Endothelial cell of umbilical vein (primary cell): ENCODE measurements at regions not wholly inside any gene's neighbourhood (a gene's known extent, or its start where the extent isn't known, plus 50 kb on each side); places are given as distances from the start of the nearest gene placed in this dataset.

ENCODE experiments used
- BruUV-seq: library from RNA; stranded (reverse); fragments of 400-500 nt; replicated peaks from 2 replicates; lab custom pipeline; 2021; lab: Mats Ljungman, UMichigan
- CTCF ChIA-PET: fragments of 300-600, 350-600 bp; sonication (Branson Sonifier 250); formaldehyde crosslinking; loops from one replicate; lab custom pipeline; 2021; ENCODE audit warnings: antibody characterized with exemption, inconsistent platforms; lab: Charles Lee
- POLR2A ChIA-PET: fragments of 300-600, 350-600 bp; sonication (Branson Sonifier 250); formaldehyde crosslinking; loops from one replicate; lab custom pipeline; 2021; ENCODE audit warnings: antibody characterized with exemption, inconsistent platforms; lab: Charles Lee
- DNase-seq: peaks from one replicate; pipeline ENCODE4 v3.0.0-alpha.2; 2011; ENCODE audit warnings: low read depth, low spot score
- FAIRE-seq: peaks from 2 replicates; lab custom pipeline; 2011; peaks lifted over from hg19 to GRCh38; lab: Jason Lieb, UNC
- H2AFZ ChIP-seq: 2 replicates; pipeline ENCODE4 v1.6.0; 2012; ENCODE audit warnings: low read depth, low read length, control low read depth, inconsistent platforms
- H3K27ac ChIP-seq: 2 replicates; pipeline ENCODE4 v1.5.1; 2011; ENCODE audit warnings: low read depth, mild to moderate bottlenecking, control low read depth, low read length, moderate library complexity; ENCODE audit not compliant: insufficient read depth
- H3K27me3 ChIP-seq, 2 experiments: 2 replicates each; pipeline versions ENCODE4 v1.6.0 to v1.6.1; 2011; ENCODE audit warnings: low read length in 2 of 2, mixed read lengths in 1 of 2; ENCODE audit not compliant: control insufficient read depth in 2 of 2, insufficient read depth in 2 of 2
- H3K36me3 ChIP-seq, 2 experiments: 2 replicates in 1 of 2; 3 replicates in 1 of 2; pipeline ENCODE4 v1.5.1; 2011; ENCODE audit warnings: low read length in 2 of 2, mild to moderate bottlenecking in 1 of 2, moderate library complexity in 1 of 2; ENCODE audit not compliant: control insufficient read depth in 2 of 2, insufficient read depth in 2 of 2; ENCODE audit errors: extremely low read depth in 1 of 2
- H3K4me1 ChIP-seq: 3 replicates; pipeline ENCODE4 v1.5.1; 2011; ENCODE audit warnings: mild to moderate bottlenecking, low read length; ENCODE audit not compliant: control insufficient read depth, insufficient read depth; ENCODE audit errors: extremely low read depth
- H3K4me2 ChIP-seq: 2 replicates; pipeline ENCODE4 v1.6.1; 2011; ENCODE audit warnings: low read length, control low read depth, mixed read lengths; ENCODE audit not compliant: insufficient read depth
- H3K4me3 ChIP-seq, 3 experiments: fragments of 200-600 bp in 1 of 3; sonication (generic), shearing (Covaris generic) in 1 of 3; replicated peaks in 1 of 3; 2 replicates each; pipeline ENCODE4 v1.5.1; 2011 to 2016; ENCODE audit warnings: control low read depth in 3 of 3, low read length in 3 of 3, mild to moderate bottlenecking in 2 of 3, inconsistent platforms in 1 of 3, low read depth in 1 of 3, moderate library complexity in 1 of 3; ENCODE audit not compliant: insufficient read depth in 1 of 3
- H3K79me2 ChIP-seq: 2 replicates; pipeline ENCODE4 v1.6.0; 2012; ENCODE audit warnings: low read length, inconsistent platforms; ENCODE audit not compliant: control insufficient read depth, insufficient read depth
- H3K9ac ChIP-seq: replicated peaks from 2 replicates; pipeline ENCODE3; 2011; ENCODE audit warnings: low read length, control low read depth; ENCODE audit not compliant: insufficient read depth; ENCODE audit errors: extremely low read depth
- H3K9me1 ChIP-seq: replicated peaks from 3 replicates; pipeline ENCODE4 v1.6.0; 2011; ENCODE audit warnings: mild to moderate bottlenecking, low read length; ENCODE audit not compliant: control insufficient read depth, insufficient read depth; ENCODE audit errors: extremely low read depth
- H3K9me3 ChIP-seq: replicated peaks from 2 replicates; pipeline ENCODE4 v1.5.1; 2012; ENCODE audit warnings: low read length, inconsistent platforms; ENCODE audit not compliant: control insufficient read depth, insufficient read depth
- H4K20me1 ChIP-seq: replicated peaks from 2 replicates; pipeline ENCODE3; 2011; ENCODE audit warnings: mild to moderate bottlenecking, low read length; ENCODE audit not compliant: control insufficient read depth, insufficient read depth; ENCODE audit errors: extremely low read depth
- CTCF ChIP-seq, 2 donors: IDR thresholded peaks; 1 replicate in 1 of 2; 2 replicates in 1 of 2; pipeline ENCODE4 v1.5.1; 2011; ENCODE audit warnings: low read length in 2 of 2, mild to moderate bottlenecking in 2 of 2, moderate library complexity in 2 of 2, control low read depth in 1 of 2, inconsistent platforms in 1 of 2, low read depth in 1 of 2; ENCODE audit not compliant: insufficient read depth in 1 of 2; ENCODE audit errors: extremely low read depth in 1 of 2
- EZH2 ChIP-seq: IDR thresholded peaks from 2 replicates; pipeline ENCODE4 v1.6.1; 2012; ENCODE audit warnings: borderline replicate concordance, low read depth, mild to moderate bottlenecking, moderate library complexity, low read length, inconsistent platforms; ENCODE audit not compliant: severe bottlenecking
- FOS ChIP-seq: IDR thresholded peaks from 2 replicates; pipeline ENCODE4 v1.6.1; 2011; ENCODE audit warnings: mild to moderate bottlenecking, low read length, moderate library complexity, borderline replicate concordance; ENCODE audit not compliant: insufficient read depth
- GATA2 ChIP-seq: IDR thresholded peaks from 2 replicates; pipeline ENCODE4 v1.7.0; 2011; ENCODE audit warnings: low read depth, mild to moderate bottlenecking, moderate library complexity, mixed read lengths, low read length; ENCODE audit not compliant: insufficient read length, insufficient read depth
- JUN ChIP-seq: IDR thresholded peaks from 2 replicates; pipeline ENCODE4 v1.6.1; 2011; ENCODE audit warnings: borderline replicate concordance, low read depth; ENCODE audit not compliant: insufficient read length, insufficient read depth
- MAX ChIP-seq: IDR thresholded peaks from 2 replicates; pipeline ENCODE4 v1.6.1; 2011; ENCODE audit not compliant: insufficient read depth, insufficient read length
- MYC ChIP-seq: IDR thresholded peaks from one replicate; pipeline ENCODE4 v1.6.1; 2011; ENCODE audit warnings: mild to moderate bottlenecking, low read depth, low read length
- POLR2A ChIP-seq: IDR thresholded peaks from 2 replicates; pipeline ENCODE4 v1.6.1; 2012; ENCODE audit warnings: low read depth, mild to moderate bottlenecking, control low read depth, low read length
- POLR2AphosphoS5 ChIP-seq: IDR thresholded peaks from 2 replicates; pipeline ENCODE4 v1.6.1; 2012; ENCODE audit warnings: low read depth, mild to moderate bottlenecking, control low read depth, low read length, moderate library complexity; ENCODE audit not compliant: insufficient read depth
- dilution Hi-C: fragments of 300-500 bp; cut with MboI; formaldehyde crosslinking; loops from one replicate; pipeline ENCODE4 v1.15.0; 2019; ENCODE audit warnings: low sequenced_read_pairs; ENCODE audit not compliant: extremely low pct_ligation_motif_present
- intact Hi-C: fragments of 100-400 bp; cut with micrococcal nuclease; formaldehyde crosslinking; loops from one replicate; pipeline ENCODE4 v1.10.0; 2022

- DNase-seq, result no peak
- Histone ChIP-seq H3K36me3 (no peaks in the 10 kb centered on the region), H3K4me1 (no peaks in the 10 kb centered on the region), H3K4me2 (no peak overlapping the region), H3K27ac (no peak overlapping the region), H2AFZ (no peak overlapping the region), H3K9me1 (no peaks in the 10 kb centered on the region), H3K27me3 (no peaks in the 10 kb centered on the region), H3K9ac (no peak overlapping the region), H3K9me3 (no peaks in the 10 kb centered on the region), H3K79me2 (no peaks in the 10 kb centered on the region), H4K20me1 (no peaks in the 10 kb centered on the region), H3K4me3 (no peak overlapping the region)
- dilution Hi-C loops (no loop called here), intact Hi-C loops (no loop called here)
- no peak for FAIRE-seq
- TF ChIP-seq EZH2 (no peak), FOS (no peak), MYC (no peak), MAX (no peak), JUN (no peak), GATA2 (no peak), POLR2AphosphoS5 (no peak), CTCF (IDR thresholded peaks at IDR 0.05; ENCODE audit: extremely low read depth in 1 of 2, insufficient read depth in 1 of 2, low read depth in 1 of 2, low read length in 2 of 2) (no peak), POLR2A (no peak)
- ChIA-PET CTCF (no interaction called here), POLR2A (no interaction called here)
- no TSS peak for BruUV-seq
Measured at GRCh38 chr9:90517103-90517502, 125.5 kb downstream of the DIRAS2 start.
